GM12878 (cell line): ENCODE measurements at regions not wholly inside any gene's neighbourhood (a gene's known extent, or its start where the extent isn't known, plus 50 kb on each side); places are given as distances from the start of the nearest gene placed in this dataset.

ENCODE experiments used
- BRCA1 ChIP-seq: IDR thresholded peaks from 2 replicates; pipeline ENCODE4 v1.6.1; 2011; ENCODE audit warnings: low read depth, low read length, improper control_type of control experiment
- CTCF ChIP-seq, 3 experiments: IDR thresholded peaks in 2 of 3; conservative IDR thresholded peaks in 1 of 3; 2 replicates each; pipeline ENCODE4 v1.5.1; 2011; ENCODE audit warnings: low read depth in 3 of 3, low read length in 3 of 3, mild to moderate bottlenecking in 3 of 3, control low read depth in 2 of 3, moderate library complexity in 2 of 3, inconsistent platforms in 1 of 3, mixed read lengths in 1 of 3; ENCODE audit not compliant: control insufficient read depth in 2 of 3, insufficient read depth in 1 of 3; ENCODE audit errors: extremely low read depth in 1 of 3
- EGR1 ChIP-seq, 2 experiments: IDR thresholded peaks; 1 replicate in 1 of 2; 2 replicates in 1 of 2; pipeline ENCODE4 v1.6.1; 2011 to 2012; ENCODE audit warnings: low read depth in 2 of 2, low read length in 2 of 2, borderline replicate concordance in 1 of 2, mild to moderate bottlenecking in 1 of 2, moderate library complexity in 1 of 2
- HCFC1 ChIP-seq: fragments of 150-350 bp; IDR thresholded peaks from 2 replicates; pipeline ENCODE4 v1.6.1; 2014; ENCODE audit warnings: low read length
- LARP7 ChIP-seq: fragments of 450-650 bp; IDR thresholded peaks from 2 replicates; pipeline ENCODE4 v1.6.1; 2017; ENCODE audit warnings: mild to moderate bottlenecking
- MAX ChIP-seq: IDR thresholded peaks from 2 replicates; pipeline ENCODE4 v1.6.1; 2012; ENCODE audit warnings: low read depth, low read length, improper control_type of control experiment
- MTA3 ChIP-seq: IDR thresholded peaks from 2 replicates; pipeline ENCODE4 v1.6.1; 2012; ENCODE audit warnings: low read length, inconsistent platforms, borderline replicate concordance
- NFIC ChIP-seq: IDR thresholded peaks from 2 replicates; pipeline ENCODE4 v1.6.1; 2012; ENCODE audit warnings: low read depth, mild to moderate bottlenecking, inconsistent platforms, low read length, moderate library complexity
- NRF1 ChIP-seq: conservative IDR thresholded peaks from 2 replicates; pipeline ENCODE4 v1.6.1; 2011; ENCODE audit warnings: mild to moderate bottlenecking, low read depth, low read length, improper control_type of control experiment
- POLR2A ChIP-seq: IDR thresholded peaks from 2 replicates; pipeline ENCODE4 v1.6.1; 2011; ENCODE audit warnings: low read depth, mild to moderate bottlenecking, low read length
- SUZ12 ChIP-seq: fragments of 200-600 bp; sonication (generic); IDR thresholded peaks from one replicate; pipeline ENCODE4 v1.6.1; 2018; ENCODE audit warnings: antibody characterized with exemption, mild to moderate bottlenecking; ENCODE audit not compliant: unreplicated experiment
- TF ChIP-seq, protein P1 (sequence below): IDR thresholded peaks from 2 replicates; pipeline ENCODE4 v1.6.1; 2012; ENCODE audit warnings: mild to moderate bottlenecking, low read depth, low read length

GRCh38 chr12:24198936-24199671 lies 249.6 kb upstream of the SOX5 start:
- TF ChIP-seq POLR2A = no peak
- no peak for TF ChIP-seq CTCF (IDR thresholded peaks at IDR 0.05 in 2 of 3, conservative IDR thresholded peaks at IDR 0.05 in 1 of 3; ENCODE audit: control insufficient read depth in 2 of 3, extremely low read depth in 1 of 3, insufficient read depth in 1 of 3, low read depth in 3 of 3, low read length in 3 of 3)
- TF ChIP-seq BRCA1 = no peak
- TF ChIP-seq EGR1 (IDR thresholded peaks at IDR 0.05; ENCODE audit: borderline replicate concordance in 1 of 2, low read depth in 2 of 2, low read length in 2 of 2) = no peak
- no peak for TF ChIP-seq HCFC1
- no peak for TF ChIP-seq MAX
- no peak for TF ChIP-seq NRF1
- TF ChIP-seq NFIC = peak; percentile 33; the same call in 1 of the 2 replicates
- no peak for TF ChIP-seq LARP7
- TF ChIP-seq, protein P1, sequence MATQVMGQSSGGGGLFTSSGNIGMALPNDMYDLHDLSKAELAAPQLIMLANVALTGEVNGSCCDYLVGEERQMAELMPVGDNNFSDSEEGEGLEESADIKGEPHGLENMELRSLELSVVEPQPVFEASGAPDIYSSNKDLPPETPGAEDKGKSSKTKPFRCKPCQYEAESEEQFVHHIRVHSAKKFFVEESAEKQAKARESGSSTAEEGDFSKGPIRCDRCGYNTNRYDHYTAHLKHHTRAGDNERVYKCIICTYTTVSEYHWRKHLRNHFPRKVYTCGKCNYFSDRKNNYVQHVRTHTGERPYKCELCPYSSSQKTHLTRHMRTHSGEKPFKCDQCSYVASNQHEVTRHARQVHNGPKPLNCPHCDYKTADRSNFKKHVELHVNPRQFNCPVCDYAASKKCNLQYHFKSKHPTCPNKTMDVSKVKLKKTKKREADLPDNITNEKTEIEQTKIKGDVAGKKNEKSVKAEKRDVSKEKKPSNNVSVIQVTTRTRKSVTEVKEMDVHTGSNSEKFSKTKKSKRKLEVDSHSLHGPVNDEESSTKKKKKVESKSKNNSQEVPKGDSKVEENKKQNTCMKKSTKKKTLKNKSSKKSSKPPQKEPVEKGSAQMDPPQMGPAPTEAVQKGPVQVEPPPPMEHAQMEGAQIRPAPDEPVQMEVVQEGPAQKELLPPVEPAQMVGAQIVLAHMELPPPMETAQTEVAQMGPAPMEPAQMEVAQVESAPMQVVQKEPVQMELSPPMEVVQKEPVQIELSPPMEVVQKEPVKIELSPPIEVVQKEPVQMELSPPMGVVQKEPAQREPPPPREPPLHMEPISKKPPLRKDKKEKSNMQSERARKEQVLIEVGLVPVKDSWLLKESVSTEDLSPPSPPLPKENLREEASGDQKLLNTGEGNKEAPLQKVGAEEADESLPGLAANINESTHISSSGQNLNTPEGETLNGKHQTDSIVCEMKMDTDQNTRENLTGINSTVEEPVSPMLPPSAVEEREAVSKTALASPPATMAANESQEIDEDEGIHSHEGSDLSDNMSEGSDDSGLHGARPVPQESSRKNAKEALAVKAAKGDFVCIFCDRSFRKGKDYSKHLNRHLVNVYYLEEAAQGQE = no peak
- TF ChIP-seq MTA3 = no peak
- no peak for TF ChIP-seq SUZ12
